ENCODE measurements at regions not wholly inside any gene's neighbourhood (a gene's known extent, or its start where the extent isn't known, plus 50 kb on each side); places are given as distances from the start of the nearest gene placed in this dataset.

- in situ Hi-C loops (cut with MboI; ENCODE audit: low pct_unique_long_range_greater_than_20kb, low sequenced_read_pairs): no loop called here
- no peak for DNase-seq
Measured at GRCh38 chr5:163614787-163615186, 109.4 kb downstream of the MAT2B start.

GRCh38 chr5:163619273-163619934, 114.0 kb downstream of the MAT2B start:
- DNase-seq: no peak
- in situ Hi-C loops (cut with MboI; ENCODE audit: low pct_unique_long_range_greater_than_20kb, low sequenced_read_pairs): no loop called here

GRCh38 chr5:163619951-163620350, 114.5 kb downstream of the MAT2B start:
- no peak for DNase-seq
- in situ Hi-C loops (cut with MboI; ENCODE audit: low pct_unique_long_range_greater_than_20kb, low sequenced_read_pairs): no loop called here

GRCh38 chr5:163622799-163623198, 117.4 kb downstream of the MAT2B start:
- no peak for DNase-seq
- in situ Hi-C loops (cut with MboI; ENCODE audit: low pct_unique_long_range_greater_than_20kb, low sequenced_read_pairs): no loop called here

GRCh38 chr5:163623524-163623923, 118.1 kb downstream of the MAT2B start:
- in situ Hi-C loops (cut with MboI; ENCODE audit: low pct_unique_long_range_greater_than_20kb, low sequenced_read_pairs): no loop called here

GRCh38 chr5:163623986-163624385, 118.6 kb downstream of the MAT2B start:
- no peak for DNase-seq
- in situ Hi-C loops (cut with MboI; ENCODE audit: low pct_unique_long_range_greater_than_20kb, low sequenced_read_pairs): no loop called here

More at GRCh38 chr5:163623524-163623923, 118.1 kb downstream of the MAT2B start:
- no peak for DNase-seq

GRCh38 chr5:163624431-163624830, 119.0 kb downstream of the MAT2B start:
- DNase-seq: no peak
- in situ Hi-C loops (cut with MboI; ENCODE audit: low pct_unique_long_range_greater_than_20kb, low sequenced_read_pairs): no loop called here

- in situ Hi-C loops (cut with MboI; ENCODE audit: low pct_unique_long_range_greater_than_20kb, low sequenced_read_pairs): no loop called here
Measured at GRCh38 chr5:163626904-163627434, 121.5 kb downstream of the MAT2B start.

GRCh38 chr5:163631856-163632255, 126.4 kb downstream of the MAT2B start:
- in situ Hi-C loops (cut with MboI; ENCODE audit: low pct_unique_long_range_greater_than_20kb, low sequenced_read_pairs): no loop called here
- no peak for DNase-seq

More at GRCh38 chr5:163626904-163627434, 121.5 kb downstream of the MAT2B start:
- DNase-seq: no peak

- in situ Hi-C loops (cut with MboI; ENCODE audit: low pct_unique_long_range_greater_than_20kb, low sequenced_read_pairs): no loop called here
Measured at GRCh38 chr5:163633926-163634460, 128.6 kb downstream of the MAT2B start.

GRCh38 chr5:163635631-163636030, 130.2 kb downstream of the MAT2B start:
- in situ Hi-C loops (cut with MboI; ENCODE audit: low pct_unique_long_range_greater_than_20kb, low sequenced_read_pairs): no loop called here
- DNase-seq: no peak

More at GRCh38 chr5:163633926-163634460, 128.6 kb downstream of the MAT2B start:
- no peak for DNase-seq

- in situ Hi-C loops (cut with MboI; ENCODE audit: low pct_unique_long_range_greater_than_20kb, low sequenced_read_pairs): no loop called here
- DNase-seq: no peak
Measured at GRCh38 chr5:163642904-163643303, 137.5 kb downstream of the MAT2B start.

GRCh38 chr5:163645421-163646416, 140.3 kb downstream of the MAT2B start:
- no peak for DNase-seq
- in situ Hi-C loops (cut with MboI; ENCODE audit: low pct_unique_long_range_greater_than_20kb, low sequenced_read_pairs): no loop called here

GRCh38 chr5:163649514-163649913, 144.1 kb downstream of the MAT2B start:
- DNase-seq: no peak
- in situ Hi-C loops (cut with MboI; ENCODE audit: low pct_unique_long_range_greater_than_20kb, low sequenced_read_pairs): no loop called here

- DNase-seq: no peak
- in situ Hi-C loops (cut with MboI; ENCODE audit: low pct_unique_long_range_greater_than_20kb, low sequenced_read_pairs): no loop called here
Measured at GRCh38 chr5:163653526-163653925, 148.1 kb downstream of the MAT2B start.

GRCh38 chr5:163658702-163659567, 153.5 kb downstream of the MAT2B start:
- DNase-seq: no peak
- in situ Hi-C loops (cut with MboI; ENCODE audit: low pct_unique_long_range_greater_than_20kb, low sequenced_read_pairs): no loop called here

GRCh38 chr5:163659568-163659902, 154.1 kb downstream of the MAT2B start:
- in situ Hi-C loops (cut with MboI; ENCODE audit: low pct_unique_long_range_greater_than_20kb, low sequenced_read_pairs): no loop called here
- no peak for DNase-seq

- DNase-seq: no peak
- in situ Hi-C loops (cut with MboI; ENCODE audit: low pct_unique_long_range_greater_than_20kb, low sequenced_read_pairs): no loop called here
Measured at GRCh38 chr5:163660486-163660885, 155.1 kb downstream of the MAT2B start.

- DNase-seq: no peak
- in situ Hi-C loops (cut with MboI; ENCODE audit: low pct_unique_long_range_greater_than_20kb, low sequenced_read_pairs): no loop called here
Measured at GRCh38 chr5:163661360-163661759, 155.9 kb downstream of the MAT2B start.

All from KBM-7 (cell line).